EH (cell line): ENCODE measurements at regions not wholly inside any gene's neighbourhood (a gene's known extent, or its start where the extent isn't known, plus 50 kb on each side); places are given as distances from the start of the nearest gene placed in this dataset.
A peak's percentile ranks its signal among the peaks of the same experiment; 100 is the strongest.

Experiments used
- DNase-seq: peaks from one replicate; pipeline ENCODE4 v3.0.0-alpha.2; 2015; ENCODE audit warnings: low read depth

DNA sequence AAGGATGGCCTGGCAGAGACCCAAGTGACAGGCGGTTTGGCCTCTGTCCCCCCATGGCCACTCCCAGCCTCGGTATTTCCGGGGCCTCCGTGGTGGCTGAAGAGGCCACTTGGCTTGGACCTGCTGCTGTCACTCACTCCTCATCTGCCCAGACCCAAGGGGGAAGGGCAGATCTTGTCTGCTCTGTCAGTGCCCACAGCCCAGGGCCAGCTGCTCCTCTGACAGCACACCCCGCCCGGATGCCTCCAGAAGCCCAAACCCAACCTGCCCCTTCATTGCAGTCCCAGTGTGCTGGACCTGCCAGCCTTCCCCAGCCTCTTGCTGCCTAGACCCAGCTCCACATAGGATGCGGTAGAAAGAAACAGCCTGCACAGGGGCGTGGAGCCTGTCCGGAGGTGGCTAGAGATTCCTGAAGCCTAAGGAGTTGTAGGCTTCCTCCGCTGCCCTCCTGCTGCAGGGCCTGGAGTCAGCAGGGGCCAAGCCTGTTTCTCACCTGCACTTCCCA lies 52.0 kb downstream of the MAGEF1 start:
- peak; percentile 63 for DNase-seq

DNA sequence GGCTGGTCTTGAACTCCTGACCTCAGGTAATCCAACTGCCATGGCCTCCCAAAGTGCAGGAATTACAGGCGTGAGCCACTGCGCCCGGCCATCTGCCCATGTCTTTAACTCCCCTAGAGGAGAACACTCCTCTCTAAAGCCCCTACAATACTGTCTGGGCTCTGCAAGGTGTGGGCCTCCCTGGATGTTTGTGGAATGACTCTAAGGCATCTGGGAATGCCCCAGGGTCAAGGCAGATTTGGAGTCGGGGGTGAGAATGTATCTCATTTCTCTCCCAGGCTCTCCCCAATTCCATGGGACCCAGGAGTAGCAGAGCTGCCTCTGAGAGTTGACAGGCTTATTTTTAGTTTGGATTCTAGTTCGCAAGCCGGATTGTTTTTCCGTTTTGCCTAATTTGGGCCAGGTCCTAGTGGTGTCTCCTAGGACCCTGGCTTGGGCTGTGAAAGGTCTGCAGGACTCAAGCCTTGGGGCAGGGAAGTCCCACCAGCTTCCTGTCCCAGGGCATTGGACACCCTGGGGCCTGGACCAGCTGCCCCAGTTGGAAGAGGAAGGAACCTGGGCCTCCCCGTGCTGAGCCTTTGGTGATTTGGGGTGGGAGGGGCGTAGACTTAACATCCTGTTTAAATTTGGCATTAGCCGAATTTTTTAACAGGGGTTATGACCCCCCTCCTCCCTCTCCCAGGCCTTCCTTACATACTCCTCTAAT lies 53.5 kb downstream of the MAGEF1 start:
- no peak for DNase-seq

GRCh38 chr3:184656829-184657681 lies 54.8 kb downstream of the MAGEF1 start:
- DNase-seq, result peak; percentile 83

DNA sequence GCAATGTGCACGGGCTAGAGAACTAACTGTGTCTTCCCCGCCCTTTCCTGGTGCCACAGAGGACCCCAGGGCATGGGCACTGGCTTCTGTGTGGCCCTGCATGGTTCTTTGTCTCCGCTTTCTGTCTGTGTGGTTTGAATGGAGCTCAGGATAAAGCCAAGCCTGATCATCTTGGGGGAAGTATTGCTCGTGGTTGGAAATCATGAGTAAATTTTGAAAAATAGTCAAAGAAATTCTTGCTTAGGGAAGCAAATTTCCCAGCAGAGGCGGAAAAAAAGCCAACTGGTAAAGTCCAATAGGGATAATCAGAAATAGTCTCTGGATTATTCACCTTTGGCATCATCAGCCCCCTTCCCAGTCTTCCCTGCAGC lies 55.4 kb downstream of the MAGEF1 start:
- DNase-seq, result no peak

DNA sequence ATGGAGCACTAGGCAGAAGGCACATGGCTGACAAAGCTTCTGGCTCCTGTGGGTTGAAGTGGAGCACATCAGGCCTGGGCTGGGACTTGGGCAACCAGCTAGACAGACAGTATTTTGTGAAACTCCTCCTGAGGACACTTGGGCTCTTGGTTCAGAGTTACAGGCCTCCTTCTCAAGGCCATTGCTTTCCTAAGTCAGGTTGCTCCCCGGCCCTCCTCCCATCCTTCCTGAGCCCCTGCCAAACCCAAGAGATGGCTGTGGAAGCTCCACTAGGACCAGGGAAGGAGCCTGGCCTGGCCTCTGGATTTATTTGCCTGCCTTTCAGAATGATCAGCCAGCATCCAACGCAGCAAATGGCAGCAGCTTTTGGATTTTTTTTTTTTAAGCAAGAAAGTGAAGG lies 56.3 kb downstream of the MAGEF1 start:
- DNase-seq, result no peak

DNA sequence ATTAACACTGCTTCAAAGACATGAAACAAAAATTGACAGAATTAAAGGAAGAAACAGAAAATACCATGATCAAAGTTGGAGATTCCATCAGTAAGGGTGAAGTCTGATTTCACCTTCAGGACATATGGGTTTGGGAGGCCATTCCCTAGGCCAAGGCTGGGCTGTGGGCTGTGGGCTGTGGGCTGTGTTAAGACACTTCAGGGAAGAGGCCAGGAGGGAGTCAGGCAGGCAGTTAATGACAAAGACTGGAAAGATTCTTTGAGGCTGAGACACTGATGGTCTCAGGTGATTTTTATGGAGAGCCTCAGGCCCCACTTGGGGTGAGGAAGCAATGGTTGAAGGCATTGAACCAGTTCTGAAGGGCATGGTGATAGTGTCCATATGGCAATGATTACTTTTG lies 57.5 kb downstream of the MAGEF1 start:
- DNase-seq, result no peak

DNA sequence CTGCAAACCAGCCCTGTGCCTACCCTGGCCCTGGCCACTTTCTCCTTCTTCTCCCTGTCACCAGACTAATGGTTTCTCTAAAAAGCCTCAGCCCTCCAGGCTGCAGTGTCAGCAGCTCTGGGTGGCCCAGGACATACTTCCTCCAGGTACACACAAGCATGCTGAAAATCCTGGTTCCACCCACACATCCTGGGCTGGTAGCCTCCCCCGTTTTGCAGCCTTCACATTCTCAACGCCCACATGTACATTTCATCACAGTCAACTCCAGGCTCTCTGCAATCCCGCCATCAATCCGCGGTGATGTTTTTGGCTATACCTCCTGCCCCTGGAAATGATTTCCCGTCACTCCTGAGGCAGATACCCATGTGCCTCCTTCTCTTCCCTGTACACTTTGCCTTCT lies 59.4 kb downstream of the MAGEF1 start:
- no peak for DNase-seq

GRCh38 chr3:184651904-184652303 lies 60.0 kb downstream of the MAGEF1 start:
- no peak for DNase-seq

- no peak for DNase-seq
Measured at GRCh38 chr3:184648636-184649035, 63.2 kb downstream of the MAGEF1 start.

GRCh38 chr3:184647405-184647936 lies 64.4 kb downstream of the MAGEF1 start:
- no peak for DNase-seq

DNA sequence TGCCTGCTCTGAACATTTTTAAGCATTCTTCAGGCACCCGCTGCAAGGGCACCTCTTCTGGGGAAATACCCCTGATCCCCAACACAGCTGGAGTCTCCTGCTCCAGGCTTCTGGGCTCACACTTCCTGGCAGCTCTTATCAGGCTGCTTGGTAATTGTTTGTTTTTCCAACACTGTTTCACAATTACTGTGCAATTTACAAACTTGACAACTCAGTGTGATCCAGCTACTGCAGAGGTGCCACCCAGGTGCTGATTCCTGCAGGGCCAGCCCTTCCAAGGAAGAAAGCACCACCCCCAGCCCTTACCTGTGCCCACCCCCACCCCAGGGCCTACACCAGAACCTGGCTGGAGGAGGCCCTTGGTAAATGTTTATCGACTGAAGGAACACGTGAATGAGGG lies 66.5 kb downstream of the MAGEF1 start:
- DNase-seq, result no peak

DNA sequence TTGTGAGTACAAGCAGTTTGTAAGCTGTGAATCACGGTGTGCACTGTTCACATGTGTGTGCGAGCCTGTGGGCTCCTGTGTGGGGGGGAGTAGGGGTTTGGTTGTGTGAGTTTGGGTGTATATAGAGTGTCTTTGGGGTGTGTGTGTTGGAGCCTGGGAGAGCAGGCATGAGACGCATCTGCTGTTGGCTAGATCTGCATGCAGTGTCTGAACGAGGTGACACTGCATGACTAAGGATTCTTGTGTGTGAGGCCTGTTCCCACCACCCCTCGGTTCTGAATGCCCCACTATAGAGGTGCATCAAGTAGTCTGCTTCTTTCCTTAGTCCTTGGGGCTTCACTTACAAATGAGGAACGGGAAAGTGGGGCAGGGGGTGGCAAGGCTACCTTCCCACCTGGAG lies 68.4 kb downstream of the MAGEF1 start:
- DNase-seq, result no peak

GRCh38 chr3:184642631-184643285 lies 69.1 kb downstream of the MAGEF1 start:
- no peak for DNase-seq

DNA sequence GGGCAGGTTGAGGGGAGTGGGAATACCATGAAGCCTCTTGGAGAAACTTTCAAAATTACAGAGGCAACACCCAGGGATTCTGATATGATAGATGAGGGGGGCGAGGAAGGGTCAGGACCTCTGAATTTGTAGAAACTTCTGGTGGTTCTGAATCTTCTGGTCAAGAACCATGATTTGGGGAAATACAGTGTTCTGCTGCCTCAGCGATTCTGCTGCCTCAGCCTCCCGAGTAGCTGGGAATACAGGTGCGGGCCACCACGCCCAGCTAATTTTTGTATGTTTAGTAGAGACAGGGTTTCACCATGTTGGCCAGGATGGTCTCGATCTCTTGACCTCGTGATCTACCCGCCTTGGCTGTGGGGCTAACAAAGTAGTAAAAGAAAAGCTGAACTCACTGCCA lies 70.4 kb downstream of the MAGEF1 start:
- DNase-seq, result no peak

DNA sequence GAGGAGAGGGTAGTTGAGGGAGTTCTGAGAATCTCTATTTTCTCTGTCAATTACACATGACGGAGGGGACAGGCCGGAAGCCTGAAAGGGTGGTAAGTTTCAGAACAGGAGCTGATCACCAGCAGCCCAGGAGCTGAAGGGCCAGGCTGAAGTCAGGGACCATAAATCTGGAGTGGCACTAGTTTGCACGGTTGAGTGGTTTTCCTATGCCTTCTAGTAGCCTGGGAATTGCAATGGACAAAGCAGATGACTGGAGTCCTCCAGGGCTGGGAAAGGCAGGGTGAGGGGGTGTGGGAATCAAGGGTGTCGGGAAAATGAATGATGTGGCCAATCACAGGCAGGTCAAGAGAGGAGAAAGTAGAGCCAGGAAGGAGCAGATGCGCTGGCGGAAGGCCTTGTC lies 72.5 kb downstream of the MAGEF1 start:
- no peak for DNase-seq

GRCh38 chr3:184637705-184638104 lies 74.2 kb downstream of the MAGEF1 start:
- no peak for DNase-seq

- peak; percentile 89 for DNase-seq
Measured at GRCh38 chr3:184636741-184637316, 75.0 kb downstream of the MAGEF1 start.

GRCh38 chr3:184635774-184636173 lies 74.2 kb downstream of the EPHB3 start:
- DNase-seq, result no peak

- DNase-seq, result no peak
Measured at GRCh38 chr3:184635126-184635525, 73.5 kb downstream of the EPHB3 start.

DNA sequence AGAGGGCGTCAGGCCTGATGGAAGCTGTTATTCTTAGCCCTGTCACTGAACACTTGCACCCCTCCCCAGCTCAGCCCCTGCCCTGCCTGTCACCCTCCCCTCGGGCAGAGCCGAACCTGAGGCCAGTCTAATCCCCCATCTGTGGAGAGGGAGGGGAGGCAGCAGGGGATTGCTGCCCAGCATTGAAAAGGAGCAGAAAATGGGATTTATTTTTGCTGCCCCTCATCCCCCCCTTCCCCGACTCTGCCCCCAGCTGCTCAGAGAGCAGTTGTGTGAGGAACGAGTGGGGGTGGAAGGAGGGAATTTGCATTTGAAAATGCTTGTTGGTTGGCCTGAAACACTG lies 71.6 kb downstream of the EPHB3 start:
- DNase-seq, result no peak

DNA sequence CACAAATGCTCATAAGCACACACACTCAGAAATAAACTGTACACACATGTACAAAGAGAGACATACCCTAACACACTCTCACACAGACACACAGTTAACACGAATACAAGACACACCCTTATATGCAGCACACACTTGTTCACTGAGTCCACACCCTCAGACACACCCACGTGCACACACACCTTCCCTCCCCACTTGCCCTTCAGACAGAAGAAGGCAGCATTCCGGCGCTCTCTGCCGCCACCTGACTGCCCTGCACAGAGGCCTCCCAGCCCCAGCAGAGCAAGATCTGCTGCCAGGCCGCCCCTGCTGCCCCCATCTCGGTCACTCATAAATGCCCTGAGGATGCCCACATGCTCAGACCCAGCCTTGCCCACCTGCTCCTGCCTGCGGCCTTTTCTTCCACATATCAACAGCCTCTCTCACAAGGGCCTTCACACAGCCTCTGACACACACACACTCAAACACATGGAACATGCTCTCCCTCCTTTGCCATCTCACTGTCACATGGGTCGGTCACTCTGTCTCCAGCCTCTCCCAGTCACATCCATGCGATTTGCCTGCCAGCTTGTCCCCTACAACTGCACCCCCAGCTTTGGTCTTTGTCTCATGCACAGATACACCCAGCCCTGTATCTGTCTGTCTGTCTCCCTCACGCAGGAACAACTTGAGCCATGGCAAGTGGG lies 71.1 kb downstream of the EPHB3 start:
- DNase-seq, result no peak
